Kidney epithelial cell (primary cell): ENCODE measurements at regions not wholly inside any gene's neighbourhood (a gene's known extent, or its start where the extent isn't known, plus 50 kb on each side); places are given as distances from the start of the nearest gene placed in this dataset.

Experiments used
- DNase-seq: peaks from one replicate; pipeline ENCODE4 v3.0.0-alpha.2; 2010; ENCODE audit warnings: low read depth
- H3K27me3 ChIP-seq: 2 replicates; pipeline ENCODE4 v1.6.0; 2011; ENCODE audit warnings: low read length; ENCODE audit not compliant: control insufficient read depth, insufficient read depth
- H3K36me3 ChIP-seq: 2 replicates; pipeline ENCODE4 v1.5.1; 2011; ENCODE audit warnings: low read length; ENCODE audit not compliant: control insufficient read depth, insufficient read depth
- H3K4me3 ChIP-seq: 2 replicates; pipeline ENCODE4 v1.5.1; 2011; ENCODE audit warnings: low read depth, mild to moderate bottlenecking, control low read depth, low read length
- TF ChIP-seq, protein P1 (sequence below): IDR thresholded peaks from 2 replicates; pipeline ENCODE4 v1.5.1; 2011; ENCODE audit warnings: mild to moderate bottlenecking, moderate library complexity, low read length, control low read depth, inconsistent platforms; ENCODE audit not compliant: insufficient read depth, poor library complexity, severe bottlenecking

GRCh38 chr6:140063021-140063399 is 688.6 kb upstream of the CITED2 start:
- DNase-seq, result no peak
- Histone ChIP-seq H3K36me3 (no peaks in the 10 kb centered on the region), H3K27me3 (no peaks in the 10 kb centered on the region), H3K4me3 (no peak overlapping the region)
- TF ChIP-seq, protein P1, sequence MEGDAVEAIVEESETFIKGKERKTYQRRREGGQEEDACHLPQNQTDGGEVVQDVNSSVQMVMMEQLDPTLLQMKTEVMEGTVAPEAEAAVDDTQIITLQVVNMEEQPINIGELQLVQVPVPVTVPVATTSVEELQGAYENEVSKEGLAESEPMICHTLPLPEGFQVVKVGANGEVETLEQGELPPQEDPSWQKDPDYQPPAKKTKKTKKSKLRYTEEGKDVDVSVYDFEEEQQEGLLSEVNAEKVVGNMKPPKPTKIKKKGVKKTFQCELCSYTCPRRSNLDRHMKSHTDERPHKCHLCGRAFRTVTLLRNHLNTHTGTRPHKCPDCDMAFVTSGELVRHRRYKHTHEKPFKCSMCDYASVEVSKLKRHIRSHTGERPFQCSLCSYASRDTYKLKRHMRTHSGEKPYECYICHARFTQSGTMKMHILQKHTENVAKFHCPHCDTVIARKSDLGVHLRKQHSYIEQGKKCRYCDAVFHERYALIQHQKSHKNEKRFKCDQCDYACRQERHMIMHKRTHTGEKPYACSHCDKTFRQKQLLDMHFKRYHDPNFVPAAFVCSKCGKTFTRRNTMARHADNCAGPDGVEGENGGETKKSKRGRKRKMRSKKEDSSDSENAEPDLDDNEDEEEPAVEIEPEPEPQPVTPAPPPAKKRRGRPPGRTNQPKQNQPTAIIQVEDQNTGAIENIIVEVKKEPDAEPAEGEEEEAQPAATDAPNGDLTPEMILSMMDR, result no peak

DNA sequence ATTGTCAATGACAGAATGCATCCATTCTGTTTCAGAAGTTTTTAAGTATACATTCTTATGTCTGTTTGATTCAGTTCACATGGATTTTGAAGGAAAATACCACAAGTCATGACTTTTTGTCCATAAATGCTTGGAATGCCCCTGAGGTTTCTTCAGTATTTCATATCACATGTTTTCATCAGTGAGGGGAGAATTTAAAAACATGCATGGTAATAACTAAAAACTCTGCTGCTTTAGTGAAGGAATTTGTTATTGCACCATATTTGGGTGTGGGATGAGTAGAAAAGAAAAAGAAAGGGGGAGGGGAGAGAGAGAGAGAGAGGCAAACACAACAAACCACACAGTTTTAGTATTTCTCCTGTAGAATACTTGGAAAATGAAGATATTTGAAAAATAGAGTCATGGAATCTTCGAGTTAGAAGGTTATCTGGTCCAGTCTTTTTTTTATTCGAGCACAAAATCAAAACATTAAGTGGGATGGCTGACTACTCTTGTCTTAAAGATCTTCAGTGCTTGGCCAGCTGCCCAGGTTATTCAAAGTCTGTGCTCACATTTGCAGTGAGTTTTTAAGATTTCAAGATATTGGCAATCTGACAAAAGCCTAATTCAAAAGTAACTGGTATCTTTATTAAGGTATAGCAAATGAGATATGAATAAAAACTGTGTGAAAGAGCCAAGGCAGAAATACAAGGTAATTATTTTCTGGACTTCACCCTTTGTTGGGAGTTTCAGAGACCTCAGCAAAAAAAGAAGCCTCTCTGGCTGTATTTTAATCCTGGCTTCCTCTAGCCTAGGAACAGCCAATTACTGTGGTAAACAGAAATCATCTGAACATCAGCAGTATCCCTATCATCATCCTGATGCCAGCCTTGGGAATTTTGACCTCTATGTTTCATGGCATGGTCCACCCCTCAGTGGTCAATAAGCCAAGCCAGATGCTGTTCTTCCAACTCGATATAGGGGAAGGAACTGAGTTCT is 687.9 kb upstream of the CITED2 start:
- TF ChIP-seq, protein P1, result no peak
- DNase-seq, result peak; percentile 80
- H3K36me3 ChIP-seq, result no peaks in the 10 kb centered on the region
- H3K27me3 ChIP-seq, result no peaks in the 10 kb centered on the region
- no peak overlapping the region for H3K4me3 ChIP-seq

GRCh38 chr6:140061110-140062042 is 686.9 kb upstream of the CITED2 start:
- Histone ChIP-seq H3K27me3 (no peaks in the 10 kb centered on the region), H3K36me3 (no peaks in the 10 kb centered on the region), H3K4me3 (no peak overlapping the region)
- TF ChIP-seq, protein P1, result no peak
- DNase-seq, result no peak

GRCh38 chr6:140059947-140060346 is 685.5 kb upstream of the CITED2 start:
- Histone ChIP-seq H3K4me3 (no peak overlapping the region), H3K27me3 (no peaks in the 10 kb centered on the region), H3K36me3 (no peaks in the 10 kb centered on the region)
- DNase-seq, result no peak
- TF ChIP-seq, protein P1, result no peak

DNA sequence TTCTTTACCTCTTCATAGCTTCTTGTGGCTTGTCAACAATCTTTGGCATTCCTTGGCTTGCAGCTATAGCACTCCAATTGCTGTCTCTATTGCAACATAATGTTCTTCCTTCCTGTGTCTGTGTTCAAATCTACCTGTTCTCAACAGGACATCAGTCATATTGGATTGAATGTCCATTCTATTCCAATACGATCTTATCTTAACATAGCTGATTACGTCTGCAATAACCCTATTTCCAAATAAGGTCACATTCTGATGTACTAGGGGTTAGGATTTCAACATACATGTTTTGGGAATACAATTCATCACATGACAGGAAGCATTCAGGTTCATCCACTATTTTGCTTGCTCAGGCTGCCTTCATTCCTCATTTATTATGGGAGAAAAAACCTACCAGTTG is 684.4 kb upstream of the CITED2 start:
- Histone ChIP-seq H3K27me3 (no peaks in the 10 kb centered on the region), H3K4me3 (no peak overlapping the region), H3K36me3 (no peaks in the 10 kb centered on the region)
- no peak for DNase-seq
- TF ChIP-seq, protein P1, result no peak
